ENCODE measurements at regions not wholly inside any gene's neighbourhood (a gene's known extent, or its start where the extent isn't known, plus 50 kb on each side); places are given as distances from the start of the nearest gene placed in this dataset.

DNA sequence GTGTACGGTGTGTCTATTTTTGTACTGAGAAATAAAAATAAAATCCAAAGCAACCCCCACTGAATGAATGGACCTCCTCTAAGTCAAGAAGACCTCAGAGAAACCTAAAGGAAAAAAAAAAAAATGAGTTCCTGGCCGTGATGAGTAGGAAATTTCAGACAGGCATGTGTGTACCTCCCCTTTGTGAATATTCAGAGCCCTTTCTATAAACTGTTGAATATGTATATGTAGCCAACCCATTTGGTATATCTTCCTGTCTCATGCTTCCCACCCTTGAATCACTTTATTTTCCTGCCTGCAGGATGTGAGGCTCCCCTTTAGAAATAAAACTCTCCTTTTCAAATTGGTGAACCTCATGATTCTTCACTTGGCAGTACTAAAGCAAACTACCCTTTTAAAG is 887.8 kb upstream of the NCAM2 start:
- TF ChIP-seq POLR2A (IDR thresholded peaks at IDR 0.05) = no peak
- TF ChIP-seq, protein P1, sequence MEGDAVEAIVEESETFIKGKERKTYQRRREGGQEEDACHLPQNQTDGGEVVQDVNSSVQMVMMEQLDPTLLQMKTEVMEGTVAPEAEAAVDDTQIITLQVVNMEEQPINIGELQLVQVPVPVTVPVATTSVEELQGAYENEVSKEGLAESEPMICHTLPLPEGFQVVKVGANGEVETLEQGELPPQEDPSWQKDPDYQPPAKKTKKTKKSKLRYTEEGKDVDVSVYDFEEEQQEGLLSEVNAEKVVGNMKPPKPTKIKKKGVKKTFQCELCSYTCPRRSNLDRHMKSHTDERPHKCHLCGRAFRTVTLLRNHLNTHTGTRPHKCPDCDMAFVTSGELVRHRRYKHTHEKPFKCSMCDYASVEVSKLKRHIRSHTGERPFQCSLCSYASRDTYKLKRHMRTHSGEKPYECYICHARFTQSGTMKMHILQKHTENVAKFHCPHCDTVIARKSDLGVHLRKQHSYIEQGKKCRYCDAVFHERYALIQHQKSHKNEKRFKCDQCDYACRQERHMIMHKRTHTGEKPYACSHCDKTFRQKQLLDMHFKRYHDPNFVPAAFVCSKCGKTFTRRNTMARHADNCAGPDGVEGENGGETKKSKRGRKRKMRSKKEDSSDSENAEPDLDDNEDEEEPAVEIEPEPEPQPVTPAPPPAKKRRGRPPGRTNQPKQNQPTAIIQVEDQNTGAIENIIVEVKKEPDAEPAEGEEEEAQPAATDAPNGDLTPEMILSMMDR (IDR thresholded peaks at IDR 0.05) = no peak

All from heart left ventricle (tissue), 13 donors.